ENCODE measurements at regions not wholly inside any gene's neighbourhood (a gene's known extent, or its start where the extent isn't known, plus 50 kb on each side); places are given as distances from the start of the nearest gene placed in this dataset.

DNA sequence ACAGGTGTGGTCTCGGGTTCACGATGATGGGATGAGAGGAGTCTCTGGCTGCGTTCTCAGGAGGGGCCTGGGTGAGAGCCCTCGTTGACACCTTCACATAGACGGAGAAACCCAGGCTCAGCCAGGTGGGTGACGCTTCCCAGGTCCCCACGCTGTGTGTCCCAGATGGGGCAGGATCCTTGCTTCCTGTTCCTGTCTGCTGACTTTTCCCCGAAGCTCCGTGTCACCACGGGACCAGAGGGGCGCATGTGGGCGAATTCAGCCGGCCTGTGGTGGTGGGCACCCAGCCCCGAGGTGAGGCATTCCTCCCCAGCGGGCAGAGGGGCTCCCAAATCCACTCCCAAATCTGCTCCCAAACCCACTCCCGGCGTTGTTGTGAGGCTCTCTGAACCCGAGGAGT lies 732.8 kb downstream of the BRD1 start:
- Mint-ChIP-seq H3K27me3 (ENCODE audit: insufficient read depth, low read depth, poor library complexity) (peaks cover 11% of the 10 kb centered on the region), H3K27ac (no peak overlapping the region), H3K4me1 (no peaks in the 10 kb centered on the region; the same call in 2 of the 3 replicates), H3K9me3 (no peaks in the 10 kb centered on the region), H3K36me3 (ENCODE audit: low read depth) (no peaks in the 10 kb centered on the region; the same call in 2 of the 3 replicates), H3K4me3 (no peak overlapping the region)
- DNase-seq (ENCODE audit: low spot score) (no peak), ATAC-seq (no peak)
- Histone ChIP-seq H3K9me2 (ENCODE audit: insufficient read depth) (no peaks in the 10 kb centered on the region), H2AFZ (no peak overlapping the region), H3K27ac (ENCODE audit: low read depth) (no peak overlapping the region), H3K27me3 (ENCODE audit: insufficient read depth) (no peaks in the 10 kb centered on the region), H3K36me3 (ENCODE audit: insufficient read depth) (no peaks in the 10 kb centered on the region), H3K4me2 (no peak overlapping the region), H3F3A (replicated peaks; ENCODE audit: low read depth) (no peaks in the 10 kb centered on the region), H3K4me3 (no peak overlapping the region), H3K4me1 (ENCODE audit: insufficient read depth) (no peaks in the 10 kb centered on the region), H3K79me2 (replicated peaks; ENCODE audit: insufficient read depth) (no peaks in the 10 kb centered on the region), H4K20me1 (replicated peaks; ENCODE audit: insufficient read depth) (no peaks in the 10 kb centered on the region)
- TF ChIP-seq REST (IDR thresholded peaks at IDR 0.05; ENCODE audit: unreplicated experiment) (no peak), STAT1 (IDR thresholded peaks at IDR 0.05; ENCODE audit: unreplicated experiment) (no peak), ZNF331 (CRISPR knock-in tag; IDR thresholded peaks at IDR 0.05; ENCODE audit: low read depth) (no peak), EZH2 (IDR thresholded peaks at IDR 0.05; ENCODE audit: low read depth, unreplicated experiment) (no peak), EZH2phosphoT487 (IDR thresholded peaks at IDR 0.05; ENCODE audit: unreplicated experiment) (no peak), CREB1 (CRISPR knock-in tag; IDR thresholded peaks at IDR 0.05; ENCODE audit: low read depth) (no peak), ZNF462 (CRISPR knock-in tag; IDR thresholded peaks at IDR 0.05) (no peak), JUNB (IDR thresholded peaks at IDR 0.05; ENCODE audit: unreplicated experiment) (no peak), NANOG (IDR thresholded peaks at IDR 0.05; ENCODE audit: borderline replicate concordance) (no peak), ZNF114 (CRISPR knock-in tag; IDR thresholded peaks at IDR 0.05) (no peak), POLR2AphosphoS5 (IDR thresholded peaks at IDR 0.05; ENCODE audit: low read depth) (no peak)
- TF ChIP-seq, protein P1, sequence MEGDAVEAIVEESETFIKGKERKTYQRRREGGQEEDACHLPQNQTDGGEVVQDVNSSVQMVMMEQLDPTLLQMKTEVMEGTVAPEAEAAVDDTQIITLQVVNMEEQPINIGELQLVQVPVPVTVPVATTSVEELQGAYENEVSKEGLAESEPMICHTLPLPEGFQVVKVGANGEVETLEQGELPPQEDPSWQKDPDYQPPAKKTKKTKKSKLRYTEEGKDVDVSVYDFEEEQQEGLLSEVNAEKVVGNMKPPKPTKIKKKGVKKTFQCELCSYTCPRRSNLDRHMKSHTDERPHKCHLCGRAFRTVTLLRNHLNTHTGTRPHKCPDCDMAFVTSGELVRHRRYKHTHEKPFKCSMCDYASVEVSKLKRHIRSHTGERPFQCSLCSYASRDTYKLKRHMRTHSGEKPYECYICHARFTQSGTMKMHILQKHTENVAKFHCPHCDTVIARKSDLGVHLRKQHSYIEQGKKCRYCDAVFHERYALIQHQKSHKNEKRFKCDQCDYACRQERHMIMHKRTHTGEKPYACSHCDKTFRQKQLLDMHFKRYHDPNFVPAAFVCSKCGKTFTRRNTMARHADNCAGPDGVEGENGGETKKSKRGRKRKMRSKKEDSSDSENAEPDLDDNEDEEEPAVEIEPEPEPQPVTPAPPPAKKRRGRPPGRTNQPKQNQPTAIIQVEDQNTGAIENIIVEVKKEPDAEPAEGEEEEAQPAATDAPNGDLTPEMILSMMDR (conservative IDR thresholded peaks at IDR 0.05; ENCODE audit: low read depth in 2 of 2): no peak
- TF ChIP-seq, protein P2, sequence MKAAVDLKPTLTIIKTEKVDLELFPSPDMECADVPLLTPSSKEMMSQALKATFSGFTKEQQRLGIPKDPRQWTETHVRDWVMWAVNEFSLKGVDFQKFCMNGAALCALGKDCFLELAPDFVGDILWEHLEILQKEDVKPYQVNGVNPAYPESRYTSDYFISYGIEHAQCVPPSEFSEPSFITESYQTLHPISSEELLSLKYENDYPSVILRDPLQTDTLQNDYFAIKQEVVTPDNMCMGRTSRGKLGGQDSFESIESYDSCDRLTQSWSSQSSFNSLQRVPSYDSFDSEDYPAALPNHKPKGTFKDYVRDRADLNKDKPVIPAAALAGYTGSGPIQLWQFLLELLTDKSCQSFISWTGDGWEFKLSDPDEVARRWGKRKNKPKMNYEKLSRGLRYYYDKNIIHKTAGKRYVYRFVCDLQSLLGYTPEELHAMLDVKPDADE (IDR thresholded peaks at IDR 0.05): no peak

Measured in GM23338 (cell line).